SU-DHL-6 (cell line): ENCODE measurements at regions not wholly inside any gene's neighbourhood (a gene's known extent, or its start where the extent isn't known, plus 50 kb on each side); places are given as distances from the start of the nearest gene placed in this dataset.
"Not testable (repeated sequence)": the region's sequence is repeated elsewhere in the genome, so short reads cannot be mapped to it uniquely, and the experiment has no call there.

Experiments used
- H2AFZ ChIP-seq: fragments of 200-600 bp; sonication (generic); 2 replicates; pipeline ENCODE4 v1.6.1; 2014; ENCODE audit warnings: low read depth, mild to moderate bottlenecking, moderate library complexity, mixed read lengths, antibody characterized with exemption, low read length; ENCODE audit not compliant: severe bottlenecking
- H3F3A ChIP-seq: fragments of 200-600 bp; shearing (Covaris generic); 2 replicates; pipeline ENCODE4 v1.6.0; 2016; ENCODE audit warnings: antibody characterized with exemption, mild to moderate bottlenecking; ENCODE audit not compliant: insufficient read depth
- H3K27ac ChIP-seq: fragments of 200-600 bp; sonication (generic); 2 replicates; pipeline ENCODE4 v1.5.1; 2016; ENCODE audit warnings: low read depth, mild to moderate bottlenecking, low read length, moderate library complexity, mixed read lengths
- H3K27me3 ChIP-seq: fragments of 200-600 bp; sonication (generic), shearing (Covaris generic); 2 replicates; pipeline ENCODE4 v1.6.0; 2014; ENCODE audit warnings: mild to moderate bottlenecking, low read length
- H3K36me3 ChIP-seq: fragments of 200-600 bp; sonication (generic); 2 replicates; pipeline ENCODE4 v1.6.1; 2014; ENCODE audit warnings: mild to moderate bottlenecking, low read length, mixed read lengths
- H3K4me2 ChIP-seq: fragments of 300-600, 200-600 bp; shearing (Covaris generic), sonication (generic); 2 replicates; pipeline ENCODE4 v1.6.0; 2014; ENCODE audit warnings: low read length, low read depth, mild to moderate bottlenecking; ENCODE audit not compliant: poor library complexity, severe bottlenecking
- H3K4me3 ChIP-seq: fragments of 200-600 bp; sonication (generic); 2 replicates; pipeline ENCODE4 v1.5.1; 2014; ENCODE audit warnings: antibody characterized with exemption, low read length, mild to moderate bottlenecking, mixed read lengths; ENCODE audit not compliant: insufficient read depth, poor library complexity, severe bottlenecking
- H3K79me2 ChIP-seq: fragments of 200-600 bp; sonication (generic); 2 replicates; pipeline ENCODE4 v1.6.1; 2014; ENCODE audit warnings: mild to moderate bottlenecking, low read length, moderate library complexity; ENCODE audit not compliant: insufficient read depth
- H3K9ac ChIP-seq: fragments of 200-600 bp; sonication (generic); 2 replicates; pipeline ENCODE4 v1.7.0; 2014; ENCODE audit warnings: mild to moderate bottlenecking, low read length
- H3K9me2 ChIP-seq: fragments of 200-600 bp; sonication (generic); replicated peaks from 2 replicates; pipeline ENCODE4 v1.6.1; 2014; ENCODE audit warnings: low read length; ENCODE audit not compliant: insufficient read depth
- H3K9me3 ChIP-seq: fragments of 200-600 bp; sonication (generic); 2 replicates; pipeline ENCODE4 v1.6.1; 2014; ENCODE audit warnings: low read length, mixed read lengths; ENCODE audit not compliant: insufficient read depth
- H4K20me1 ChIP-seq: fragments of 200-600 bp; sonication (generic); 2 replicates; pipeline ENCODE4 v1.6.1; 2014; ENCODE audit warnings: low read depth, mild to moderate bottlenecking, antibody characterized with exemption, low read length, moderate library complexity, mixed read lengths
- EZH2phosphoT487 ChIP-seq: fragments of 200-600 bp; sonication (generic), shearing (Covaris generic); conservative IDR thresholded peaks from 2 replicates; pipeline ENCODE4 v1.6.1; 2018; ENCODE audit warnings: mild to moderate bottlenecking, antibody characterized with exemption, low read length, moderate library complexity, mixed read lengths
- TF ChIP-seq, protein P1 (sequence below): fragments of 200-600 bp; sonication (generic); IDR thresholded peaks from one replicate; pipeline ENCODE4 v1.5.1; 2017; ENCODE audit warnings: antibody characterized with exemption, mild to moderate bottlenecking, low read length, moderate library complexity; ENCODE audit not compliant: insufficient read depth, poor library complexity, severe bottlenecking

DNA sequence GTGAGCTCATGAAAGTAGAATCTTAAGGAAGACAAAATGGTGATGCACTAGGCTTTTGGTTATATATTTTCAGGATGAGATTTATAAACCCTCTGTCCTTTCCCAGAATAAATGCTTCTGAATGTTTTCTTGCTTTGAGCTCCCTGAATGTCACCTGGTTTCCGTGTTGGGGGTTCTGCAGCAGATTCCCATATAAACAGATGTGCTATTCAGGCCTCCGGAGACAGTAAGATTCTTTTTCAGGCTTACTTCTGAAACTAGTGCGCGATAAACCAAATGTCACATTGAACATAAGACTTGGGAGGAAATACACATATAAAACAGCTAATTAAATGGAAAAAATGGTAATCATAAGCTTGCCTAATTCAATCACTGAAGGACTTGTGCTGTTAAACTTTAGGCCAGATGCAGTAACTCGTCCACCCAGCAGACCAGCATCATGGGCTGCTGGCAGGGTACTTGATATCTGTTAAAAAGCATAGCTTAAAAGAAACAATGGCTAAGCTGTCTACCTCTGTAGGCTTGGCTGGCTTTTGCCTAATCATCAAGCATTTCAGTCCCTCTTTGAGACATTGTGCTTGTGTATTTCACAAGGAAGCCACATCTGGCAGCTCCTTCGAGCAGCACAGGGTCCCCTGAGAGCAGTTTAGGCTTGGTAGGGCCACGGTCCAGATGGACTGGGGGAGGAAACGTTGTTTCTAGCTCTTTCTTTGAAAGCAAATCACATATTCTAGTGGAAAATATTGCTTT, 281.2 kb upstream of the KIAA1217 start:
- Histone ChIP-seq H3K36me3 (no peaks in the 10 kb centered on the region), H2AFZ (no peak overlapping the region), H3K9me3 (no peaks in the 10 kb centered on the region), H3K9me2 (no peaks in the 10 kb centered on the region), H3F3A (no peaks in the 10 kb centered on the region), H3K4me3 (no peak overlapping the region), H3K79me2 (no peaks in the 10 kb centered on the region), H3K27me3 (no peaks in the 10 kb centered on the region), H3K27ac (no peak overlapping the region), H3K4me2 (no peak overlapping the region), H3K9ac (no peak overlapping the region), H4K20me1 (no peaks in the 10 kb centered on the region)
- no peak for TF ChIP-seq EZH2phosphoT487
- TF ChIP-seq, protein P1, sequence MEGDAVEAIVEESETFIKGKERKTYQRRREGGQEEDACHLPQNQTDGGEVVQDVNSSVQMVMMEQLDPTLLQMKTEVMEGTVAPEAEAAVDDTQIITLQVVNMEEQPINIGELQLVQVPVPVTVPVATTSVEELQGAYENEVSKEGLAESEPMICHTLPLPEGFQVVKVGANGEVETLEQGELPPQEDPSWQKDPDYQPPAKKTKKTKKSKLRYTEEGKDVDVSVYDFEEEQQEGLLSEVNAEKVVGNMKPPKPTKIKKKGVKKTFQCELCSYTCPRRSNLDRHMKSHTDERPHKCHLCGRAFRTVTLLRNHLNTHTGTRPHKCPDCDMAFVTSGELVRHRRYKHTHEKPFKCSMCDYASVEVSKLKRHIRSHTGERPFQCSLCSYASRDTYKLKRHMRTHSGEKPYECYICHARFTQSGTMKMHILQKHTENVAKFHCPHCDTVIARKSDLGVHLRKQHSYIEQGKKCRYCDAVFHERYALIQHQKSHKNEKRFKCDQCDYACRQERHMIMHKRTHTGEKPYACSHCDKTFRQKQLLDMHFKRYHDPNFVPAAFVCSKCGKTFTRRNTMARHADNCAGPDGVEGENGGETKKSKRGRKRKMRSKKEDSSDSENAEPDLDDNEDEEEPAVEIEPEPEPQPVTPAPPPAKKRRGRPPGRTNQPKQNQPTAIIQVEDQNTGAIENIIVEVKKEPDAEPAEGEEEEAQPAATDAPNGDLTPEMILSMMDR, result no peak

DNA sequence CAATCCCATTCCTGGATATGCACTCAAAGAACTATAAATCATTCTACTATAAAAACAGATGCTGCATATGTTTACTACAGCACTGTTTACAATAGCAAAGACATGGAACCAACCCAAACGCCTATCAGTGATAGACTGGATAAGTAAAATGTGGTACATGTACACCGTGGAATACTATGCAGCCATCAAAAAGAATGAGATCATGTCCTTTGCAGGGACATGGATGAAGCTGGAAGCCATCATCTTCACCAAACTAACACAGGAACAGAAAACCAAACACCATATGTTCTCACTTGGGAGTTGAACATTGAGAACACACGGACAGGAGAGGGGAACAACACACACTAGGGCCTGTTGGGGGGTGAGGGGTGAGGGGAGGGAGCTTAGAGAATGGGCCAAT, 274.9 kb upstream of the KIAA1217 start:
- not testable (repeated sequence) for H3K9me2 ChIP-seq, H3F3A ChIP-seq

DNA sequence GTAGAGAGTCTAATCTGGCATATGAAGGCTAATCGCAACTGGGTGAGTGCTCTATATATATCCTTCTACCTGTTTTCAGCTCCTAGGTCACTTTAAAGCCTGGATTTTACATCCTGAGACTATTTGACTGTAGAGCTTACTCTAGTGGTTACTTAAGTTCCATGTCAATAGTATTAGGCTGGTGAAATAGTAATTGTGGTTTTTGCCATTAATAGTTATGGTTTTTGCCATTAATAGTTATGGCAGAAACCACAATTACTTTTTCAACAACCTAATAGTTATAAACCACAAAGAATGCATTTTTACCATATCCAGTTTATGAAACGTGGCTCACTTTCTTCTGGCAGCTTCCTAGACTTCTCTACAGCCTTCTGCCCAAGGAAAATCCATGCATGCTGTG, 263.1 kb upstream of the KIAA1217 start:
- TF ChIP-seq, protein P1, result no peak
- TF ChIP-seq EZH2phosphoT487, result no peak
- Histone ChIP-seq H3K27ac (no peak overlapping the region), H3K4me2 (no peak overlapping the region), H3K9ac (no peak overlapping the region), H3K36me3 (no peaks in the 10 kb centered on the region), H4K20me1 (no peaks in the 10 kb centered on the region), H3K9me2 (no peaks in the 10 kb centered on the region), H3F3A (no peaks in the 10 kb centered on the region), H2AFZ (no peak overlapping the region), H3K79me2 (no peaks in the 10 kb centered on the region), H3K9me3 (no peaks in the 10 kb centered on the region), H3K4me3 (no peak overlapping the region), H3K27me3 (no peaks in the 10 kb centered on the region)

More for the DNA sequence above, 274.9 kb upstream of the KIAA1217 start:
- not testable (repeated sequence) for H3K4me2 ChIP-seq, H3K79me2 ChIP-seq, H3K27ac ChIP-seq, H2AFZ ChIP-seq, H3K36me3 ChIP-seq, H4K20me1 ChIP-seq, H3K9ac ChIP-seq, H3K9me3 ChIP-seq, H3K27me3 ChIP-seq, H3K4me3 ChIP-seq

DNA sequence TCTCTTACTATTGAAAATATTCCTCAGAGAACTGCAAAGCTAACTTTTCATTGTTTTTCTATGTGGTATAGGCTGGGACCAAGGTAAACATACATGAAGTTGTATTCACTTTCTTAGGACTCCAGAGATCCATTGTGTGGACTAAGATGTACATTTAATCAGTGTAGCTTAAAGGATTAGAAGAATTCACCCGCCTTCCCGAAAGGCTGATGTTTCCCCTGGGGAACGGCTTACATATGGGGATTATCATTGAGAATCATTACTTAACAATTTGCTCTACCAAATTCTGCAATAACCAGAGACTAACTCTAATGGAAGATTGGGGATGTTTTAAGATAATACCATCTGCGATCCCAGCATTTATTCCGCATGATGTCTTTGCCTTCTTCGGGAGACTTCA, 257.1 kb upstream of the KIAA1217 start:
- H3K27me3 ChIP-seq, result no peaks in the 10 kb centered on the region
- no peaks in the 10 kb centered on the region for H3K79me2 ChIP-seq
- H3K4me3 ChIP-seq, result no peak overlapping the region
- no peaks in the 10 kb centered on the region for H3K9me2 ChIP-seq
- H3F3A ChIP-seq, result no peaks in the 10 kb centered on the region
- TF ChIP-seq EZH2phosphoT487, result no peak
- TF ChIP-seq, protein P1, result no peak
- H3K9ac ChIP-seq, result no peak overlapping the region
- H3K36me3 ChIP-seq, result no peaks in the 10 kb centered on the region
- H3K9me3 ChIP-seq, result peaks cover 11% of the 10 kb centered on the region; the same call in 1 of the 2 replicates
- no peaks in the 10 kb centered on the region for H4K20me1 ChIP-seq
- no peak overlapping the region for H2AFZ ChIP-seq
- no peak overlapping the region for H3K4me2 ChIP-seq
- no peak overlapping the region for H3K27ac ChIP-seq
